ENCODE measurements at regions not wholly inside any gene's neighbourhood (a gene's known extent, or its start where the extent isn't known, plus 50 kb on each side); places are given as distances from the start of the nearest gene placed in this dataset.

DNA sequence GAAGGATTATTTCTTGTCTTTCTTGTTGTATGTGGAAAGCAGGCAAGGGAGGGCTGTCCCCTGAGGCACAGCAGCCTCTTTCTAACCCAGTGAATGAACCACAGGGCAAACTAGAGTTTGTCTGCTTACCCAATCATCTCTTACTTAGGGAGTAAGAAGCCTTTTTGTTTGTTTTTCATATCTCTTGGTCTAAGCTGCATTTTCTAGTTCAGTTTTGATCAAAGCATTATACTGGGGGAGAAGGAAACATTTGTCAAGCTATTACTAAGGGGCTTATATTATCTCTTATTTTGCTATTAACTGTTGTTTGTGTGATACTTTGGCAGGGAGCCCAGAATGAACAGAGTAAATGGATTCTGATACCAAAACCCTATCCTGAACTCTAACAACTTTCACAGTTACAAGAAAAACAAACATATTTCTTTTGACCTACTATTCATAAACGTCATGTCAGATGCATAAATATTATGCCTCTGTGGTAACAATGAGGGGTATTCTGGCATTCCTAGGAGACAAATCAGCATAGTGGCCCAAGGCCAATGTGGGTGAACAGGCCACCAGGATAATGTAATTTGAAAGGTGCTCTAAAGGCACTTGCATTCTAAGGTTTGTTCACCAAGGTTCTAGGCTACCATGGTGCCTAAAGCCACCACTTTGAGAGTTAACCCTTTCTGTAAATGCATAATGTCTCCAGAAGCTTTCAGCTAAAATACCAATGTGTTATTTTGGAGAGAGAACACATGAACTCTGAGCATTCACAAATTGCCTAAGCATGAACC, 271.6 kb upstream of the ZPLD1 start:
- peak; percentile 78 for FAIRE-seq

DNA sequence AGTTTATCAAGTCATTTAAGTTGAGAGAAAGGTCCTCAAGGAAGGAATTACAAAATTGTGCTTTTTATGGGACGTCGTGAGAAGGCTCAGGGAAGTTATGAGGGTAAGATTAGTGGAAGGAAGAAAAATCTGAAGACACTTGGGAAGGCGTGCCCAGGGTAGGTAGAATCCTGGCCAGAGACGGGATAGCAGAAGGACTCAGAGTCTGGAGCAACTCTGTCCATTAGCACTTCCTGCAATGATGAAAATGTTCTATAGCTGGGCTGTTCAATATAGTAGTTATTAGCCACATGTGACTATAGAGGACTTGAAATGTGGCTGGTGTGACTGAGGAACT, 271.0 kb upstream of the ZPLD1 start:
- no peak for FAIRE-seq

DNA sequence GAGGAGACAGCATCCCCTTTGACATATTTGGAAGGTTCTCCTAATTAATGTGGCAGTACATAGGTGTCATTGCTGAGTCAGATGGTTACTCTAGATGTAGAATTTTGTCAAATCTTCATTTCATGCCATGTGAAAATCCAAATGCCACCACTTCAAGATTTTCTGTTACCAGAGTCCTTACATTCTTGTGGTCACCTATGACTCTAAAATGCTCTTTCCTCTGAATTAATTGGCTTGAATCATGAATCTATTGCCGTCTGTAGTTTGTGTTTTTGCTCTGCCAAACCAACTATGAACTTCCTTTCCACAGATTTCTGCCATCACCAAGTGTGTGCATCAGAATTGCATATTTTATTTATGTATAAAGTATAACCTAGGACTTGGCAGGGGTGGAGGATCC, 269.4 kb upstream of the ZPLD1 start:
- no peak for FAIRE-seq

DNA sequence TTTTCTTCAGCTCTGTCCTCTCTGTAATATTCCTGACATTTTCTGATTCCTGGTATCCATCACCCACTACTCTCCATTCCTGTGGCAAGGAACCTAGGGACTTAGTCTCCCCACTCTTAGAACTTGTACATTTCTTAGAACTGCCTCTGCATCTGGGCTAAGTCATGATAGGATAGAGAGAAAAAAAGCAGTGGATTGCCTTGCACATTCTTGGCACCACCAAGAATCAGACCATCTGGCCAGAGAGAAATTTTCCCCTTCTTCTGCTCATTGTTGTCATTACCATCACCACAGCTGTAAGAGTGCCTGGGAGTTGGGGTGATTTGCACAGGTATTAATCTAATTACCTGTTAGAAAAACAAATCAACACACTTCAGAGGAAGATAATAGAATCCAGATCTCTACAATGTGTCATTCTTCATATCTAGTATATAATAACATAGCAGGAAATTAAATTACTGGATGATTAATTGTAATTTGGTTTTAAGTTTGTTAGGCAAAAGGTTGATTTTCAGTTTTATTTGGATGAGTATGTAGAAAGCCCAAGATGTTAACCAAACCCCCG, 264.8 kb upstream of the ZPLD1 start:
- FAIRE-seq: no peak

DNA sequence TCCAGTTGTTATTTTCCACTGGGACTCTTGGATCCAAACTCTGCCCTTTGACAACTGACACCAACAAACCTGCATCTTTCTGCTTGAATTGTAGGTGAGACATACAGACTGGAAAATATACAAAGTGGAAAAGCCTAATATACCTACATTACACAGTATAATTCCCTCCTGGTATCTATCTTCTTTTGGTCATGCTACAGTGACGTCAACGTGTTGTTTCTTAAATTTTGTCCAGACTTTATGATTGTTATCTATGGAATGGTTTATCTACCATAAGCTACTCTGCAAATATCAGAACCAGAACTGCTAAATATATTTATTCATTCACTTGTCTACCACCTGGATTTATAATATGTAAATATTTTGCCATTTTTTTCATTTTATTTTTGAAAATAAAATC, 264.3 kb upstream of the ZPLD1 start:
- FAIRE-seq: no peak

DNA sequence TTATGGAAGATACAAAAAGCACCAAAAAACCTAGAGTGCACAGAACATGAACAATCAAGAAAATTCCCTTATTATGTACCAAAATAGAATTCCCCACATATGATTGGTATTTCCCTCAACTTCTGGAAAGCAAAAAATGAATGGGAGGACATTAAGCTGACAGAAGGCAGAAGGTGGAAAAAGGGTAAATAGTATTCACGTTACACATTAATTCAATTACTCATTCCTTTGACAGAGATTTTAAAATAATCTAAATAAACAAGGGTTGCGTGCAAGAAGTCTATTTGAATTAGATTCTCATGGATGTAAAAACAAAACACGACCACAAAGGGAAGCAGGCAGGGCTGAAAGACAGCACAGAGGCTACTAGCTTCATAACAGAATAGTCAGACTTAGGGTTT, 260.5 kb upstream of the ZPLD1 start:
- peak; percentile 97 for FAIRE-seq

DNA sequence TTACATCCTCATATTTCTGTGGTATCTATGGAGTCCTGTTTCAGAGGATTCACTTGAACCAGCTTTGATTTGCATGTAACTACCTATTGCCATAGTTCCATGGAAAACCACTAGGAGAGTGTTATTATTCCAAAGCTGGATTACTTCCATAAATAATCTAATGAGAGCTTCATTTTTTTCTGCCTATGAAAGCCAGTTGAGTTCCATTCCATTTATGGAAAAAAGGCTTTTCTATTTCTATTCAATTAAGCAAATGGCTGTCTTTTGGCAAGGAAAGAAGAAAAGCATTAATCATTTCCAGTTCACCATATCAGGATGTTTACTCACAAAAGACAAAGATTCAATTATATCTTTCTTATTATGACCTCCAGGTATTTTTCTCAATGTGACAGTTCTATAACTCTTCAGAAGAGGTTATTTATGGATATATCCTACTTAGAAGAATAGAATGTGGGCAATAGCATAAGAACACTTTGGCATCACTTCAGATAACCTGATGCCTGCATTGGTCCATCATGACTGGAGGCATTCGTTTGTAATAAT, 259.9 kb upstream of the ZPLD1 start:
- FAIRE-seq: no peak

DNA sequence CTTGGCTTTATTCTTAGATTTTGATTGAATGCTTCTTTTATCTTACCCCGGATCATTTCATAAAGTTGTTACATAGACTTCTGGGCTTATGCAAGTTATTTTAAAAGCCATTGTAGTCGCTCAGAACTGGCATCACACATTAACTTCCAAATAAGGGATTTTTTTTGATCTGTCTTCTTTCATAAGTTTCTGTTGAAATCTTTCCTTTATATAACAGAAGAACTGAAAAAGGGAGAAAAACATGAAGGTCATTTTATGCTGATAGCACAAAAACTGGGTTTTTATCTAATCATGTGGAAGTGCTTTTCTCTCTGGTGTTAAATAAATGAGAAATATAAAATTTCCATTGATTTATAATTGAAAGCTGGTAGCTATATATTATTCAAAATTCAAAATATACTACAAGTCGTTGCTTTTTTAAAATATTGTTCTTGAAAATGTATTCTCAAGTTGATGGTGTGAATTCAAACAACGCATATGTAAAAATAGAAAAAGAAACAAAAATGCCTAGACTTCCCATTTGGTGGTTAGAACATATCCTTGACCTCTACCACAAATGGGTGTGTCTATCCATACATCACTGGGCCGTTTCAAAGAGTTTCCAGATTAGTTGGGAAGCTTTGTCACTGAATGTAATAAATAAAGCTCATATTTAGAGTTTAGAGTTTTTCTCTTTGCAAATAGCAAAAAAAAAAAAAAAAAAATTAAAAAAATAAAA, 258.3 kb upstream of the ZPLD1 start:
- FAIRE-seq: peak; percentile 88

DNA sequence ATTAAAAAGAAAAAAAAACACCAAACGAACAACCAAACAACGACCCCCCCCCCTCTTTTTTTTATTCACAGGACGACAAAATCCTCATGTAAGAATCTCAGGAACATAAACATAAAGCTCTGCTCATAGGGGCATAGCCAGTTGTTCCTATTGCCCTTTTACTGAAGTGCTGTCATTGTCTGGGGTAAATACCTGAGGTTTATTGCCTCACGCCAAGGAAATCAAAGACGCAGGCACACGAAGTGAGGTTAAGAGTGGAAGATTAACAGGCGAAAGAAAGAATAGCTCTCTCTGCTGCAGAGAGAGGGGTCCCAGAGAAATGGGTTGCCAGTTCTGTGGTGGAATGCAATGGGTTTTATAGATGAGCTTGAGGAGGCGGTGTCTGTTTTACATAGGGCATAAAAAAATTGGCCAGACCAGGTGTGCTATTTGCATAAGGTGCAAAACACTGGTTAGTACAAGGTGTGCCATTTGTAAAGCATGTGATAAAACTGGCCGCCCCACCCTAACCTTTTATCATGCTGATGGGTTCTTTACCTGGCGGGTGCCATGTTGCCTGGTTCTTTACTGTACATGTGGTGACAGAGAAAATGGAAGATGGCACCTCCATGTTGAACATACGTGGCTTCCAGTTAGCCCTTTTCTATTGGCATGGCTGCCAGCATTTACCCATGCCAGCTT, 257.6 kb upstream of the ZPLD1 start:
- FAIRE-seq: no peak

DNA sequence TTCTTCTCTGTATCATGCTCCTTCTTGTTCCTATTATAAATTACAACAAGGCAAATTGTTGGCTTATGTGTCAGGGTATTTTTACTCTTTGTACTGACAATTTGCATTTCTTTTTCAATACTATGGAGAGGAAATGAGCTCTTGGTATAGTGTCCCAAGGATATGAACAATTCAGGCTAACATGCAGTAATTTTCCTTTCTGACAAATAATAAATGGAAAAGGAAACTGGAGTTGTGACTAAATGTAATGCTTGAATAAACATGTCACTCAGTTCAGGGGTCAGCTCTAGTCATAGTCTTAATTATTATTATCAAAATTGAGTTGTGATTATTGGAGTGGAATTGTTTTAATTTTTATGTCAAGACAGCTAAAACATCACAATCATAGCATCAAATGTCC, 256.0 kb upstream of the ZPLD1 start:
- no peak for FAIRE-seq

DNA sequence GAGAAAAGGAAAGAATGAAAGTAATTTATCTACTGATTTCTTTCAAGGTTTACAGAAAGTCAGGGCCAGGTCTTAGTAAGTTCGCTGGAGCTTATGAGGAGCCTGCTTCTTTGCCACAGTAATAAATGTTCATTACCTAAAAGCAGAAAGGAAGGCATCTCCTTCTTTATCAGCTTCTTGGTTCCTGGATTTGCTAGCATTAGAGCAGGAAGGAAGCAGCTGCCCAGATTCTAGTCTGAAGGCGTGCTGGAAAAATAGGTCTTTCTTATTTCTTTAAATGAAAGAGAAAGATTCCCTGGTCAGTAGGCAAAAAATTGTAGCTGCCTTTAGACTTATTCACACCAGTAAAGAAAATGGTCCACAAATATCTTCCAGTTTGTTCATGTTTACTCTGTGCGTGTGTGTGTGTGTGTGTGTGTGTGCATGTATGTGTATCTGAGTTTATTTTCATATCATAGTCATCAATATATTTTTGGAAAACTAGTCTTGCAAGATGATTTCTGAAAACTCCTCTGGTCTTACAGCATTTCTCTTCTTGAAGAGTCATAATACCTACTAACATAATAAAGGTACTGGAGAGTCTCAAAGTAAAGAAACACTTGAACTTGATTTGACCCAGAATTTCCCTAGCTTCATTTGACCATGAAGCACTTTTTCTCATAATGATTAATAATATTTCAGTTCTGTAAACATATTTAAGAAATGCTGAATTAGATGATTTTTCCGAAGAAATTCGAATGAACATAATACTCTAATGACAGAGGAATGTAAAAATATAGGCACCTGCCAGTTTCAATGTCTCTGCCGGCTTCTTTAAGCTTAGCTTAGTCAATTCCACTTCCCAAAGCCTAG, 255.3 kb upstream of the ZPLD1 start:
- peak; percentile 56 for FAIRE-seq

DNA sequence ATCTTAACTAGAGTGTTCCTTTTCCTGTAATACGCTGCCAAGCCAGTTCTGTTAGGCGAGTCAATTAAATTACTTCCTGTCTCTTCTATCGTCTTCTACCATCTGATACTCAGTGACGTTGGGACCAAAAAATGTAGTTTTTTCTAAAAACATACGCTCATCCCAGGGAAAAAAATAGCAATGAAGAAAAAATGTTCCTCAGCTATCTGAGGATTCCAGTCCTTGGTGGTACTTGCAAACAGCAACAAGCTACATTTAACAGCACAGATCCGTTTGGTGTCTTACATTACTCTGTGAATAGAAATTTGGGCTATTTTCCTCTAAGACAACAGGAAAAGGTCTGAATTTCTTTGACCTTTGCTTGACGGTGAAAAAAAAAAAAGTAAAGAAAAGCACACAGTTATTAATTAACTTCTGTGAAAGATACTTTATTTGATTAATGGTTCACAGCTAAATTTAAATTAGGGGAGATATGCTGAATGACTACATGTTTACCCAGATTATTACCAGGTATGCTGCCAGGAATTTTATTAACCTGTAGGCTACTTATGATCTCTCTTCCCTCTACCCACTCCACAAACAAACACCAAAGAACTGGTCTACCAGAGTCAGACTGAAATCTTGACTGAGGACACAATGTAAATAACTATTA, 254.4 kb upstream of the ZPLD1 start:
- FAIRE-seq: peak; percentile 96

DNA sequence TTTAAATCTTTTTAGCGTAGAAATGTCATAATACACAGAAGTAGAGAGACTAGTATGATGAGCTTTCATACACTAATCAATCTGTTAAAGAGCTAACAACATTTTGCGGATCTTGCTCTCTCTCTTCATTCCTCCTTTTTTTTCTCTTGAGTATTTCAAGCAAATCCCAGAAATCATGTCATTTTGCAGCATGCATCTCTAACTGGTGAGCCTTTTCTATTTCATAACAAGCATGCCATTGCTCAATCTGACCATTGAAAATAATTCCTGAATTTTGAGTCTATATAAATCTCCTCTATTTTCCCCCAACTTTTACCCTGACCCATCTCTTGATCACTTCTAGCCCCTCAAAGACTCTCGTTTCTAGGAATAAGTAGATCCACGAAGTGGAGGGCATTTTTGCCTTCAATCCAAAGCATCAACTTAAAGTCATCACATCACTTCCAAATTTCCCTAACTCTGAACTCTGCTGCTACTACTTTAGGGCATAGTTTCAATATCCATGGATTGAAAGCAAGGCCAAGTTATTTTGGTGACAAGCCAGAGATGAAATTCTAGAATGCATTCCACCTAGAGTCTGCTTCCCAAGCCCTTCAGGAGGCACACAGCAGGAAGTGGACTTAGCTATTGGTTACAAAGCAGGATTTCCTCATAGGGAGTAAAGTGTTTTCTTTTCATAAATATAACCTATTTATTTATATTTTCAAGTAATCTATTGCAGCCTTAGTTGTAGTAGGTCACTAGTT, 253.5 kb upstream of the ZPLD1 start:
- FAIRE-seq: peak; percentile 60

DNA sequence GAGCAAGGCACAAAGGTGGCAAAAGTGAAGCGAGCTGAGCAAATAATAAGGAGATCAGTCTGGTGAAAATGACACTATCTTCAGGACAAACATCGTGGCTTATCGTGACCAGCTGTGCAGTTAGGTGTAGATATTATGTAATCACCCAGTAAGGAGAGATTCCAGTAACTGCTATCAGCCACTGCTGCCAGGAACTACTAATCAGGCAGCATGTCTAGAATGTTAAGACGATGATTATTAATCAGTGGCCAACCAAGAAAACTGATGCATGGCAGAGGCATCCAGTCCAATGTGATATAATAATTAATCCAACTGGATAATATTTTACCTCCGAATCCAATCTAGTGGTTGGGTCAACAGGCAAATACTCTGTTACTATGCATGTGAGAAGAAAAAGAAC, 252.7 kb upstream of the ZPLD1 start:
- peak; percentile 99 for FAIRE-seq

DNA sequence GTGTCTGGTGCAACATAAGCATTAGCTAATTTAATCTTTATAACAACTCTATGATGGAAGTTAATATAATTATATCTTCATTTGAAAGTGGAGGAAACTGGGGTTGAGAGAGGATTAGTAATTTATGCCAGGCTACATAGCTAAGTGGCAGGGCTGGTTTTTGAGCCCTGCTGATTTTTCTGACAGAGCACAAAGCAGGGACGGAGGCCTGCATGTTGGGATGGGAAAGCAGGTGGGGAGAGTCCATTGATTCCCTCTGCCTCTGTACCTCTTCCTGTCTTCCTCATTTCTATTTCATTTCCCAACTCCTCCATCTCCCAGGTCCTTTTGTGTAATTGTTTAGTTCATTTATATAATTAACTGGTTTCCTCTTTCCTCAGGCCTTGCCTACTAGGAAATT, 251.6 kb upstream of the ZPLD1 start:
- no peak for FAIRE-seq

DNA sequence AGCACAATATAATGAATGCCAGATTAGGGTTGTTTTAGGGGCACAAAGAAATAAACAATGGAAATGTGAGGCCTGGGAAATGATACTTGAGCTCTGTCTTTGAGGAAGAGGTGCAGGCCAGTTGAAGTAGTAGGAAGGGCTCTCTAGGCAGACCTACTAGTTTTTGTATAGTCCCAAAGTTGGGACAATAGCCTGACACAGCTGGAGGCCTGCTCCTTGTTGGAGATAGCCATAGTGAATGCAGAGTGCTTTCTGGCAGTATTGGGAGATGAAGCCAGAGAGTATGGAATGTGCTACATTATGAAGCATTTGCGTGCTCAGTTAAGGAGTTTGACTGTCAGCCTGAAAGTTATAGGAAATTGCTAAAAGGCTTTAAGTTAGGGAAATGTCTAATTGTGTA, 251.2 kb upstream of the ZPLD1 start:
- FAIRE-seq: no peak

DNA sequence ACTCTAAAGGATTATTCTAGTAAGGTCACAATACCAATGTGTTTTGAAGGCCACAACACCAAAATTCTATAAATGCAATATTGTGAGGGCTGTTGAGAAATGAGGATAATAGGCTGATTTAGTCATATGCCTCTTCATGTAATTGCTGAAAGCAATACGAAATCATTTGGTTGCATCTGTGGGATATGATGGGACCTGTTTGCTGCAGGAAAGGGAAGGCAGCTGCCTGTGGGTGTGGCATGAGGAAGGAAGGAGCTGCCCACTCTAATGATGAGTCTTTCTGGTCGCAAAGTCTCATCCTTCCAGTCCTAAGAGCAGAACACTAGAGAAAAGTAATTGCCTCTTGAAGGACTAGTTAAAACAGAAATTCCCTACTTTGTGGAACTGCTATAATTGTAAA, 245.3 kb upstream of the ZPLD1 start:
- no peak for FAIRE-seq

DNA sequence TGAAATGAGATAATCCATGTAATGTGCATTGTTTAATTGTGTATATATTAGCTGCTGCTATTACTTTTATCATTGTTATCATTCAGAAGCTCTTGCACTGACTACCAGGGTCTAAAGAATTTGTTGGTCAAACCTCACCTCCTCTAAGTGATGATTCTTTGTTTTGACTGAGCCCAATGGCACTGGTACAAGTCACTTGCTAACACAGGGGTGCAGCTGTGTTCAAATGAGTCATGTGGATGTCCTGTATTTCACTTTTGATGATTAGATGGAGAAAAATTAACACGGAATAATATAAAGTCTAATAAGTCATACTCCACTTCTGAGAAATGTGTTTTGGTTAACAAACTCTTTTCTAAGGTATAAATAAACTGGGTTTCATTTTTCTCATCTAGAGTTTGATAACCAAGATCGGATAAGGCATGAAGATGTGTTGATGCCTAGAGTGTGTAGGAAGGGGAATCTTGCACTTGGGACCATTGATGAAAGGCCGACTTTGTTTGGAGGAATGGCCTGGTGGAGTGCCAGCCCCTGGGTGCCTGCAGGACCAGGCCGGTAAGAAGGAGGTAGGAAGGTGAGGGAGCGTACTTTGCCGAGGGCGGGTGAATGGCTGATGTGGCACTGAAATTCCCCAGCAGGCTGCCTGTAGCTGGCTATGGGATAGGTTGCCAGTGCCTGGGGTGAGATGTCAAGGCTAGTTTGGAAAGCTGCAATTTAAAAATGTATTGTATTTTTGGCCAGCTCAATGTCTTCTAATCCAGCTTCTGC, 244.7 kb upstream of the ZPLD1 start:
- FAIRE-seq: no peak

DNA sequence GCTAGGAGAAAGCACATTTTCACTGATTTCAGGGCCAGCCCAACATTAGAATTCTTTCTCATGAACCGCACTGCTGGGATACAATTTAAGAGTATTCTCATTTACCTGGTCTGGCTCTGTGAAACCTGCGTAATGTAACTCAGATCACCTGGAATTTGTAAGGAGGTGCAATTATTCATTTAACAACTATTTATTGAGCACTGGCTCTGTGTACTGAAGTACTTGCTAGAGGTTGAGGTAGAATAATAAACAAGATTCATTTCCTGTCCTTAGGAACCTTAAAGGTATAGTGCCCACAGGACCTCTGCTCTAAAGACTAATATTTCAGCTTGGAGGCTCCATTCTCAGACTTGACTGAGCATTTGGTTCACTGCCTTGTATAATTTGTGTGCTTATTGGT, 242.2 kb upstream of the ZPLD1 start:
- FAIRE-seq: no peak

DNA sequence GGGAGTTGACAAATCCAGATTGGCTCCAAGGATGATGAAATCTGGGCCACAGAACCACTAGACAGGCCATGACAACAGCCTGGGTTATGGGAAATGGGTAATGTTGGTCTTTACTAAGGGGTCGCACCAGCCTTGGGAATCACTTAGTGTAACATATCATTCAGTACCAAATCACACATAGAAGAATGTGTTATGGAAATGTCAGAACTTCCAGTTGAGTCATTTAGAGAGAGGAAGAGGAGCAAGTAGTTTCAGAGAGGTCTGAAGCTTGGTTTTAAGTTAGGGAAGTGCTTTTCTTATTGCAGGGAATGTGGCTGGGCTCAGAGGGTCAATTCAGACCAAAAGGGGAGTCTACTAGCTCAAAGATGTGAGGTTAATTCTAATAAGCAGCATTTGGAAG, 241.6 kb upstream of the ZPLD1 start:
- FAIRE-seq: no peak

DNA sequence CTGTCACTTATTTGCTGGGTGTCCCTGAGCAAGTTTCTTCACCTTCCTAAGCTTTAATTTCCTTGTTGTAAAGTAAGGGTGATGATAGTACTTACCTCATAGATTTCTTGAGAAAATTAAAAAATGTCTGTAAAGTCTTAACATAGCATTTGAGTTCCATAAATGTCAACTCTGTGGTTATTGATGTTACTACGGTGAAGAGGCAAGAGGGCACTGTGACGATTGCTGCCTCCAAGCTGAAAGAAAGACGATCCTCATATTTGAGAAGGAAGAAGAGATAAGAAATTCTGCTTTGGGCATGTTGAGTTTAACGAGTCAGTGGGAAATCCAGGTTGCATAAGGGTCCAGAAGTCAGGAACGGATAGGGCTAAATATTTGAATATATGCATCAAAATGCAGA, 240.8 kb upstream of the ZPLD1 start:
- no peak for FAIRE-seq
